HEK293 (cell line): ENCODE measurements at regions not wholly inside any gene's neighbourhood (a gene's known extent, or its start where the extent isn't known, plus 50 kb on each side); places are given as distances from the start of the nearest gene placed in this dataset.

ENCODE experiments used
- CTCF ChIA-PET: fragments of 350-600 bp; formaldehyde crosslinking; extraction: SDS; loops from one replicate; lab custom pipeline; 2021; ENCODE audit warnings: antibody characterized with exemption; lab: Yijun Ruan, JAX
- POLR2A ChIA-PET: fragments of 300-600 bp; formaldehyde crosslinking; extraction: SDS; loops from one replicate; lab custom pipeline; 2020; ENCODE audit warnings: antibody characterized with exemption, inconsistent platforms; lab: Yijun Ruan, JAX
- H3K27ac ChIP-seq: fragments of 200-500 bp; sonication (Bioruptor generic); 2 replicates; pipeline ENCODE4 v1.5.1; 2014; ENCODE audit warnings: low read depth, low read length, control low read depth, inconsistent platforms; ENCODE audit errors: extremely low read depth
- H3K36me3 ChIP-seq, 2 experiments: fragments of 200-500 bp in 1 of 2; sonication (Bioruptor generic) in 1 of 2; 1 replicate in 1 of 2; 2 replicates in 1 of 2; pipeline ENCODE4 v1.5.1; 2014 to 2017; ENCODE audit warnings: inconsistent platforms in 2 of 2, low read length in 2 of 2; ENCODE audit not compliant: control insufficient read depth in 2 of 2, insufficient read depth in 1 of 2
- H3K4me1 ChIP-seq: fragments of 200-500 bp; sonication (Bioruptor generic); 2 replicates; pipeline ENCODE4 v1.5.1; 2014; ENCODE audit warnings: mild to moderate bottlenecking, low read length, inconsistent platforms; ENCODE audit not compliant: control insufficient read depth, insufficient read depth
- H3K4me3 ChIP-seq: 2 replicates; pipeline ENCODE4 v1.5.1; 2011; ENCODE audit warnings: low read depth, mild to moderate bottlenecking, control low read depth, low read length, moderate library complexity
- H3K9me3 ChIP-seq: fragments of 200-500 bp; sonication (Bioruptor generic); 2 replicates; pipeline ENCODE4 v1.5.1; 2014; ENCODE audit warnings: low read depth, low read length, inconsistent platforms; ENCODE audit not compliant: control insufficient read depth, insufficient read depth
- BCL11B ChIP-seq: fragments of 450-650 bp; formaldehyde crosslinking; IDR thresholded peaks from 2 replicates; pipeline ENCODE4 v1.5.1; 2016; ENCODE audit warnings: low read depth, missing biosample characterization, missing genetic modification characterization
- GFI1B ChIP-seq: fragments of 450-650 bp; formaldehyde crosslinking; IDR thresholded peaks from 2 replicates; pipeline ENCODE4 v1.5.1; 2016; ENCODE audit warnings: missing biosample characterization, missing genetic modification characterization
- IKZF3 ChIP-seq: fragments of 450-650 bp; IDR thresholded peaks from 2 replicates; pipeline ENCODE4 v1.5.0; 2018; ENCODE audit warnings: missing biosample characterization, mild to moderate bottlenecking, missing genetic modification characterization, moderate library complexity
- KLF16 ChIP-seq: fragments of 450-650 bp; formaldehyde crosslinking; IDR thresholded peaks from 2 replicates; pipeline ENCODE4 v1.5.1; 2017; ENCODE audit warnings: missing biosample characterization, missing genetic modification characterization
- SALL2 ChIP-seq: fragments of 450-650 bp; formaldehyde crosslinking; IDR thresholded peaks from 2 replicates; pipeline ENCODE4 v1.5.0; 2017; ENCODE audit warnings: missing biosample characterization, mild to moderate bottlenecking, missing genetic modification characterization, borderline replicate concordance
- ZNF10 ChIP-seq: fragments of 450-650 bp; formaldehyde crosslinking; IDR thresholded peaks from 2 replicates; pipeline ENCODE4 v1.5.1; 2017; ENCODE audit warnings: missing biosample characterization, missing genetic modification characterization
- ZNF133 ChIP-seq: fragments of 450-650 bp; formaldehyde crosslinking; IDR thresholded peaks from 2 replicates; pipeline ENCODE4 v1.5.1; 2016; ENCODE audit warnings: missing biosample characterization, missing genetic modification characterization
- ZNF138 ChIP-seq: fragments of 450-650 bp; formaldehyde crosslinking; IDR thresholded peaks from 2 replicates; pipeline ENCODE4 v1.5.1; 2016; ENCODE audit warnings: missing biosample characterization, missing genetic modification characterization, borderline replicate concordance
- ZNF174 ChIP-seq: fragments of 450-650 bp; formaldehyde crosslinking; IDR thresholded peaks from 2 replicates; pipeline ENCODE4 v1.5.0; 2017; ENCODE audit warnings: missing biosample characterization, mild to moderate bottlenecking, missing genetic modification characterization
- ZNF184 ChIP-seq: fragments of 450-650 bp; IDR thresholded peaks from 2 replicates; pipeline ENCODE4 v1.5.1; 2018; ENCODE audit warnings: missing biosample characterization, mild to moderate bottlenecking, missing genetic modification characterization
- ZNF221 ChIP-seq: fragments of 450-650 bp; formaldehyde crosslinking; IDR thresholded peaks from 2 replicates; pipeline ENCODE4 v1.5.1; 2017; ENCODE audit warnings: missing biosample characterization, missing genetic modification characterization, borderline replicate concordance
- ZNF302 ChIP-seq: fragments of 450-650 bp; formaldehyde crosslinking; IDR thresholded peaks from 2 replicates; pipeline ENCODE4 v1.5.1; 2016; ENCODE audit warnings: missing biosample characterization, missing genetic modification characterization, low read depth
- ZNF324 ChIP-seq: fragments of 450-650 bp; formaldehyde crosslinking; IDR thresholded peaks from 2 replicates; pipeline ENCODE4 v1.5.1; 2016; ENCODE audit warnings: missing biosample characterization, missing genetic modification characterization
- ZNF391 ChIP-seq: fragments of 450-650 bp; formaldehyde crosslinking; IDR thresholded peaks from 2 replicates; pipeline ENCODE4 v1.5.1; 2016; ENCODE audit warnings: low read depth, missing biosample characterization, missing genetic modification characterization, borderline replicate concordance
- ZNF423 ChIP-seq: fragments of 450-650 bp; formaldehyde crosslinking; IDR thresholded peaks from 2 replicates; pipeline ENCODE4 v1.5.1; 2016; ENCODE audit warnings: missing biosample characterization, missing genetic modification characterization
- ZNF426 ChIP-seq: fragments of 450-650 bp; formaldehyde crosslinking; IDR thresholded peaks from 2 replicates; pipeline ENCODE4 v1.5.1; 2017; ENCODE audit warnings: missing biosample characterization, missing genetic modification characterization, mild to moderate bottlenecking, inconsistent platforms, moderate library complexity
- ZNF529 ChIP-seq: fragments of 450-650 bp; formaldehyde crosslinking; IDR thresholded peaks from 2 replicates; pipeline ENCODE4 v1.5.1; 2017; ENCODE audit warnings: missing genetic modification characterization, missing biosample characterization; ENCODE audit not compliant: insufficient replicate concordance
- ZNF548 ChIP-seq: fragments of 450-650 bp; formaldehyde crosslinking; IDR thresholded peaks from 2 replicates; pipeline ENCODE4 v1.5.1; 2016; ENCODE audit warnings: missing biosample characterization, missing genetic modification characterization
- ZNF621 ChIP-seq: fragments of 450-650 bp; formaldehyde crosslinking; IDR thresholded peaks from 2 replicates; pipeline ENCODE4 v1.5.1; 2017; ENCODE audit warnings: missing biosample characterization, missing genetic modification characterization
- ZNF76 ChIP-seq: fragments of 450-650 bp; formaldehyde crosslinking; IDR thresholded peaks from 2 replicates; pipeline ENCODE4; 2016; ENCODE audit warnings: low read depth, missing biosample characterization, missing genetic modification characterization, borderline replicate concordance
- TF ChIP-seq, protein P1 (sequence below): fragments of 450-650 bp; formaldehyde crosslinking; IDR thresholded peaks from 2 replicates; pipeline ENCODE4 v1.5.1; 2017; ENCODE audit warnings: missing biosample characterization, mild to moderate bottlenecking, missing genetic modification characterization, moderate library complexity
- TF ChIP-seq, protein P2 (sequence below): fragments of 450-650 bp; formaldehyde crosslinking; IDR thresholded peaks from 2 replicates; pipeline ENCODE4 v1.5.1; 2016; ENCODE audit warnings: missing biosample characterization, missing genetic modification characterization
- TF ChIP-seq, protein P3 (sequence below): fragments of 450-650 bp; formaldehyde crosslinking; IDR thresholded peaks from 2 replicates; pipeline ENCODE4 v1.5.1; 2017; ENCODE audit warnings: missing biosample characterization, missing genetic modification characterization
- TF ChIP-seq, protein P4 (sequence below): sonication (generic); formaldehyde crosslinking; IDR thresholded peaks from 2 replicates; pipeline ENCODE4 v1.8.1; 2022; ENCODE audit warnings: mild to moderate bottlenecking, moderate library complexity, missing genetic modification reagents
- TF ChIP-seq, protein P5 (sequence below): fragments of 450-650 bp; formaldehyde crosslinking; IDR thresholded peaks from 2 replicates; pipeline ENCODE4 v1.5.1; 2016; ENCODE audit warnings: missing biosample characterization, missing genetic modification characterization

DNA sequence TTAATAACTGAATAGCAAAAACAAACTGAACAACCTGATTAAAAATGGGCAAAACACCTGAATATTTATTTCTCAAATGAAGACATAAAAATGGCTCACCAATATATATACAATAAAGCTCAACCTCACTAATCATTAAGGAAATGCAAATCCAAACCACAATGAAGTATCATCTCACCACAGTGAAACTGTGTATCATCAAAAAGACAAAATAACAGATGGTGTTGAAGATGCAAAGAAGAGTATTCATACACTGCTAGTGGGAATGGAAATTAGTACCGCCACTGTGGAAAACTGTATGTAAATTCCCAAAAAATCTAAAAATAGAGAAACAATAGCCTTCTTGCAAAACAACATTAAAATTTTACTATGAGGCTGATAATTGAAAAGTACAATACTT lies 1660.1 kb upstream of the B3GALT2 start (continued):
- TF ChIP-seq ZNF324 (tag by site-specific recombination) = no peak
- no peak for TF ChIP-seq SALL2 (tag by site-specific recombination)
- no peak for TF ChIP-seq ZNF529 (tag by site-specific recombination)
- no peak for TF ChIP-seq GFI1B (tag by site-specific recombination)
- no peak for TF ChIP-seq ZNF76
- TF ChIP-seq, protein P1, sequence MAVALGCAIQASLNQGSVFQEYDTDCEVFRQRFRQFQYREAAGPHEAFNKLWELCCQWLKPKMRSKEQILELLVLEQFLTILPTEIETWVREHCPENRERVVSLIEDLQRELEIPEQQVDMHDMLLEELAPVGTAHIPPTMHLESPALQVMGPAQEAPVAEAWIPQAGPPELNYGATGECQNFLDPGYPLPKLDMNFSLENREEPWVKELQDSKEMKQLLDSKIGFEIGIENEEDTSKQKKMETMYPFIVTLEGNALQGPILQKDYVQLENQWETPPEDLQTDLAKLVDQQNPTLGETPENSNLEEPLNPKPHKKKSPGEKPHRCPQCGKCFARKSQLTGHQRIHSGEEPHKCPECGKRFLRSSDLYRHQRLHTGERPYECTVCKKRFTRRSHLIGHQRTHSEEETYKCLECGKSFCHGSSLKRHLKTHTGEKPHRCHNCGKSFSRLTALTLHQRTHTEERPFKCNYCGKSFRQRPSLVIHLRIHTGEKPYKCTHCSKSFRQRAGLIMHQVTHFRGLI (tag by site-specific recombination) = no peak
- TF ChIP-seq ZNF621 (tag by site-specific recombination) = no peak
- no peak for TF ChIP-seq ZNF426 (tag by site-specific recombination)
- no peak for TF ChIP-seq ZNF138
- TF ChIP-seq ZNF302 = no peak

DNA sequence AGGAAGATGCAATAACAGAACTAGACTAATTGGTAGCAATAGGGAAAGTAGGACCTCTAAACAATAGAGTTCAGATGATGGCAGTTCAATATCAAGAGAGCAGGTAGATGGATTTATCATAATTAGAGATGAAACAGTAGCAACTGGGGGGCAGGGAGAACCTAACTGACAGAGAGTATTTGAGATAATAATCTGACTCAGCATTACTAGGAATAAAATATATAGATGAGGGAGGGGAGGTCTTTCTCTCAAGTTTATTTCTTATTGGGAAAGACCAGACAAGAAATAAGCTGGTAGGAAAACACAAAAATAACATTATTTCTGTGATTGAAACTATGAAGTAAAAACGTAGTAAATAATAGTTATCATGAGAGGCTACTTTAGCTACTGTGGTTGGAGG lies 1656.7 kb upstream of the B3GALT2 start:
- Histone ChIP-seq H3K4me1 (no peaks in the 10 kb centered on the region), H3K36me3 (no peaks in the 10 kb centered on the region), H3K27ac (no peak overlapping the region), H3K9me3 (no peaks in the 10 kb centered on the region), H3K4me3 (no peak overlapping the region)
- TF ChIP-seq ZNF548 (tag by site-specific recombination) (no peak), ZNF423 (no peak), ZNF621 (tag by site-specific recombination) (no peak), ZNF10 (tag by site-specific recombination) (no peak), ZNF184 (no peak), ZNF133 (tag by site-specific recombination) (no peak), ZNF174 (tag by site-specific recombination) (no peak), KLF16 (tag by site-specific recombination) (no peak), ZNF391 (tag by site-specific recombination) (no peak), BCL11B (tag by site-specific recombination) (no peak), IKZF3 (no peak), ZNF221 (tag by site-specific recombination) (no peak)
- TF ChIP-seq, protein P2, sequence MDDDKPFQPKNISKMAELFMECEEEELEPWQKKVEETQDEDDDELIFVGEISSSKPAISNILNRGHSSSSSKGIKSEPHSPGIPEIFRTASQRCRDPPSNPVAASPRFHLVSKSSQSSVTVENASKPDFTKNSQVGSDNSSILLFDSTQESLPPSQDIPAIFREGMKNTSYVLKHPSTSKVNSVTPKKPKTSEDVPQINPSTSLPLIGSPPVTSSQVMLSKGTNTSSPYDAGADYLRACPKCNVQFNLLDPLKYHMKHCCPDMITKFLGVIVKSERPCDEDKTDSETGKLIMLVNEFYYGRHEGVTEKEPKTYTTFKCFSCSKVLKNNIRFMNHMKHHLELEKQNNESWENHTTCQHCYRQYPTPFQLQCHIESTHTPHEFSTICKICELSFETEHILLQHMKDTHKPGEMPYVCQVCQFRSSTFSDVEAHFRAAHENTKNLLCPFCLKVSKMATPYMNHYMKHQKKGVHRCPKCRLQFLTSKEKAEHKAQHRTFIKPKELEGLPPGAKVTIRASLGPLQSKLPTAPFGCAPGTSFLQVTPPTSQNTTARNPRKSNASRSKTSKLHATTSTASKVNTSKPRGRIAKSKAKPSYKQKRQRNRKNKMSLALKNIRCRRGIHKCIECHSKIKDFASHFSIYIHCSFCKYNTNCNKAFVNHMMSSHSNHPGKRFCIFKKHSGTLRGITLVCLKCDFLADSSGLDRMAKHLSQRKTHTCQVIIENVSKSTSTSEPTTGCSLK (tag by site-specific recombination) = no peak
- TF ChIP-seq, protein P3, sequence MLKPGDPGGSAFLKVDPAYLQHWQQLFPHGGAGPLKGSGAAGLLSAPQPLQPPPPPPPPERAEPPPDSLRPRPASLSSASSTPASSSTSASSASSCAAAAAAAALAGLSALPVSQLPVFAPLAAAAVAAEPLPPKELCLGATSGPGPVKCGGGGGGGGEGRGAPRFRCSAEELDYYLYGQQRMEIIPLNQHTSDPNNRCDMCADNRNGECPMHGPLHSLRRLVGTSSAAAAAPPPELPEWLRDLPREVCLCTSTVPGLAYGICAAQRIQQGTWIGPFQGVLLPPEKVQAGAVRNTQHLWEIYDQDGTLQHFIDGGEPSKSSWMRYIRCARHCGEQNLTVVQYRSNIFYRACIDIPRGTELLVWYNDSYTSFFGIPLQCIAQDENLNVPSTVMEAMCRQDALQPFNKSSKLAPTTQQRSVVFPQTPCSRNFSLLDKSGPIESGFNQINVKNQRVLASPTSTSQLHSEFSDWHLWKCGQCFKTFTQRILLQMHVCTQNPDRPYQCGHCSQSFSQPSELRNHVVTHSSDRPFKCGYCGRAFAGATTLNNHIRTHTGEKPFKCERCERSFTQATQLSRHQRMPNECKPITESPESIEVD (tag by site-specific recombination) = no peak
- TF ChIP-seq, protein P4, sequence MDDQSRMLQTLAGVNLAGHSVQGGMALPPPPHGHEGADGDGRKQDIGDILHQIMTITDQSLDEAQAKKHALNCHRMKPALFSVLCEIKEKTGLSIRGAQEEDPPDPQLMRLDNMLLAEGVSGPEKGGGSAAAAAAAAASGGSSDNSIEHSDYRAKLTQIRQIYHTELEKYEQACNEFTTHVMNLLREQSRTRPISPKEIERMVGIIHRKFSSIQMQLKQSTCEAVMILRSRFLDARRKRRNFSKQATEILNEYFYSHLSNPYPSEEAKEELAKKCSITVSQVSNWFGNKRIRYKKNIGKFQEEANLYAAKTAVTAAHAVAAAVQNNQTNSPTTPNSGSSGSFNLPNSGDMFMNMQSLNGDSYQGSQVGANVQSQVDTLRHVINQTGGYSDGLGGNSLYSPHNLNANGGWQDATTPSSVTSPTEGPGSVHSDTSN (CRISPR knock-in tag) = no peak
- TF ChIP-seq, protein P5, sequence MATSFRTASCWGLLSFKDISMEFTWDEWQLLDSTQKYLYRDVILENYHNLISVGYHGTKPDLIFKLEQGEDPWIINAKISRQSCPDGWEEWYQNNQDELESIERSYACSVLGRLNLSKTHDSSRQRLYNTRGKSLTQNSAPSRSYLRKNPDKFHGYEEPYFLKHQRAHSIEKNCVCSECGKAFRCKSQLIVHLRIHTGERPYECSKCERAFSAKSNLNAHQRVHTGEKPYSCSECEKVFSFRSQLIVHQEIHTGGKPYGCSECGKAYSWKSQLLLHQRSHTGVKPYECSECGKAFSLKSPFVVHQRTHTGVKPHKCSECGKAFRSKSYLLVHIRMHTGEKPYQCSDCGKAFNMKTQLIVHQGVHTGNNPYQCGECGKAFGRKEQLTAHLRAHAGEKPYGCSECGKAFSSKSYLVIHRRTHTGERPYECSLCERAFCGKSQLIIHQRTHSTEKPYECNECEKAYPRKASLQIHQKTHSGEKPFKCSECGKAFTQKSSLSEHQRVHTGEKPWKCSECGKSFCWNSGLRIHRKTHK (tag by site-specific recombination) = no peak
- POLR2A ChIA-PET = no interaction called here
- CTCF ChIA-PET = no interaction called here
